Transverse colon (tissue), 4 donors: ENCODE measurements at regions not wholly inside any gene's neighbourhood (a gene's known extent, or its start where the extent isn't known, plus 50 kb on each side); places are given as distances from the start of the nearest gene placed in this dataset.

Source experiments
- CTCF ChIP-seq, 5 experiments: fragments of 200-600 bp in 3 of 5; fragments of 450-650 bp in 2 of 5; sonication (generic) in 3 of 5; IDR thresholded peaks; 1 replicate in 2 of 5; 2 replicates in 3 of 5; pipeline ENCODE4 v1.5.1; 2016 to 2017; ENCODE audit warnings: antibody characterized with exemption in 5 of 5, inconsistent platforms in 3 of 5, mild to moderate bottlenecking in 2 of 5, moderate library complexity in 1 of 5
- POLR2AphosphoS5 ChIP-seq, 3 donors: sonication (generic); formaldehyde crosslinking; IDR thresholded peaks; one replicate each; pipeline ENCODE4 v1.6.1; 2016; ENCODE audit warnings: antibody characterized with exemption in 3 of 3

- TF ChIP-seq CTCF (IDR thresholded peaks at IDR 0.05) (no peak), POLR2AphosphoS5 (IDR thresholded peaks at IDR 0.05) (no peak)
These were observed 353.6 kb upstream of the FAT3 start for GRCh38 chr11:91871048-91871447.
